ENCODE measurements at regions not wholly inside any gene's neighbourhood (a gene's known extent, or its start where the extent isn't known, plus 50 kb on each side); places are given as distances from the start of the nearest gene placed in this dataset.

DNA sequence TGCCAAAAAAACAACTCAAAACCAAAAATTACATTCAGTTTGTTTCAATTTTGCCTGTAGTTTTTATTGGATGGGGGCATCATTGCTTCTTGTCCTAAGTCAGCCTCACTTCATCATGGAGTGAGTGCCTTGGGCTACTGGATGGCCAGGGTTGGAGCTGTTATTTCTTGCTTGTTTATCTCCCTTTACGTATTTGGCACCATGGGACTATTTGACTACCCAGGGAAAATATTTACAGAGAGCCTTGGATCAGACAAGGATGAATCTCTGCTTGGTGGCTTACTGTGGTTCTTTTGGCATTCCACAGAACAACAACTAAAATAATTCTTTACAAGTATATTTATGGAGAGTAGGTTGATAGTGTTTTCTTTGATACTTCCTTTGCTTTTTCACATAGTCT, 160.8 kb upstream of the SEL1L start:
- TF ChIP-seq, protein P1, sequence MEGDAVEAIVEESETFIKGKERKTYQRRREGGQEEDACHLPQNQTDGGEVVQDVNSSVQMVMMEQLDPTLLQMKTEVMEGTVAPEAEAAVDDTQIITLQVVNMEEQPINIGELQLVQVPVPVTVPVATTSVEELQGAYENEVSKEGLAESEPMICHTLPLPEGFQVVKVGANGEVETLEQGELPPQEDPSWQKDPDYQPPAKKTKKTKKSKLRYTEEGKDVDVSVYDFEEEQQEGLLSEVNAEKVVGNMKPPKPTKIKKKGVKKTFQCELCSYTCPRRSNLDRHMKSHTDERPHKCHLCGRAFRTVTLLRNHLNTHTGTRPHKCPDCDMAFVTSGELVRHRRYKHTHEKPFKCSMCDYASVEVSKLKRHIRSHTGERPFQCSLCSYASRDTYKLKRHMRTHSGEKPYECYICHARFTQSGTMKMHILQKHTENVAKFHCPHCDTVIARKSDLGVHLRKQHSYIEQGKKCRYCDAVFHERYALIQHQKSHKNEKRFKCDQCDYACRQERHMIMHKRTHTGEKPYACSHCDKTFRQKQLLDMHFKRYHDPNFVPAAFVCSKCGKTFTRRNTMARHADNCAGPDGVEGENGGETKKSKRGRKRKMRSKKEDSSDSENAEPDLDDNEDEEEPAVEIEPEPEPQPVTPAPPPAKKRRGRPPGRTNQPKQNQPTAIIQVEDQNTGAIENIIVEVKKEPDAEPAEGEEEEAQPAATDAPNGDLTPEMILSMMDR (IDR thresholded peaks at IDR 0.05), result no peak
- TF ChIP-seq POLR2AphosphoS5 (IDR thresholded peaks at IDR 0.05), result no peak
- TF ChIP-seq POLR2A (IDR thresholded peaks at IDR 0.05), result no peak
- no peak for TF ChIP-seq EP300 (IDR thresholded peaks at IDR 0.05)

All from sigmoid colon (tissue), 4 donors.